ENCODE measurements at regions not wholly inside any gene's neighbourhood (a gene's known extent, or its start where the extent isn't known, plus 50 kb on each side); places are given as distances from the start of the nearest gene placed in this dataset.
A peak's percentile ranks its signal among the peaks of the same experiment; 100 is the strongest.

DNA sequence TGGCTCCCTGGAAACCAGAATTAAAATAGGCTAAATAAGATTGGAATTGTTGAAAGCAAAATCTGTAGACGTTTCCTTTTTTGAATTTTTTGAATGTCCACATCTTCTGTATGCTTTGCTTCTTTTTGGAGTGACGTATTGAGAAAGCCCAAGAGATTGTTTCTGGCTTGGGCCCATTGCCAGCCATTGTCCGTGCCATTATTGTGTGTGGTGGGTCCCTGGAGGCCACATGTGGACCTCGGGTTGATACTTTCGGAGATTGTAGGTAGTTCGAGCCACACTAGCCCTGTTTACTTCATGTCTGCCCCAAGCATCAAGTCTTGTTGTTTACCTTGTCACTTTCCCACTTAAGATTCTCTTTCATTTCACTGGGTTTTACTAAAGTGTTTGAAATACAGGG is 106.0 kb downstream of the PALM2AKAP2 start:
- no peak for DNase-seq

DNA sequence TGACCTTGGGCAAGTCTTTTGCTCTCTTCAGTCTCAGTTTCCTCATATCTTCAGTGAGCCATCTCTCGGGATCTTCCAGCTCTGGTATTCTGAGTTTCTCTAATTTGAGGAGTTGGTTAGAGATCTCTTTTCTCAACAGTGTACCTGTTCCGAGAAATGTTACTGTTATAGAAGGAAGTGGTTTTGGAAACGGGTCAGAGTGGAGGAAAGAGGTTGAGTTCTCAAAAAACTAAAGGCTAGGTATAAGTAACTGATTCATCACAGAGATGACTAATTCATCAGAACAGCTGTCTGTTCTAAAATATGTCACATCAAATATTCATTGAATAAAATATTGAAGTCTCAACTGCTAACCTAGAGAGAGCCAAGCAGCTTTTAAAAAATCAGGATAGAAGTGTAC is 106.6 kb downstream of the PALM2AKAP2 start:
- peak; percentile 48 for DNase-seq

DNA sequence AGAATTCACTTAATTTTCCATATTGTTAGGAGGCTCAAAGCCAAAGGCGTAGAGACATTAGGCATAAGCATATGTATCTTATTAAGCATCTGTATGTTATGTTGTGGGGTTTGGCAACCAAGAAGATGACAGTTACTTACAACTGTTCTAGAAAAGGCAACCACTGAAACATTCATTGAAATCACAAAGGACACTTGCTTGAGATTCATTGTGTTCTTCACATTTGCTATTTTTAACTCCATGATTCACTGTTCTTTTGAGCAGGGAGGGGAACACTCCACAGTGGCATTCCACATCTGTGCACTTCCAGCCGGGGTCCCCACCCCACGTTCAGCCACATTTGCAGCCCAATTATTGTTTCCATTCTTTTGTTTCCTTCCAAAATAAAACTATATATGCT is 107.1 kb downstream of the PALM2AKAP2 start:
- peak; percentile 49 for DNase-seq

DNA sequence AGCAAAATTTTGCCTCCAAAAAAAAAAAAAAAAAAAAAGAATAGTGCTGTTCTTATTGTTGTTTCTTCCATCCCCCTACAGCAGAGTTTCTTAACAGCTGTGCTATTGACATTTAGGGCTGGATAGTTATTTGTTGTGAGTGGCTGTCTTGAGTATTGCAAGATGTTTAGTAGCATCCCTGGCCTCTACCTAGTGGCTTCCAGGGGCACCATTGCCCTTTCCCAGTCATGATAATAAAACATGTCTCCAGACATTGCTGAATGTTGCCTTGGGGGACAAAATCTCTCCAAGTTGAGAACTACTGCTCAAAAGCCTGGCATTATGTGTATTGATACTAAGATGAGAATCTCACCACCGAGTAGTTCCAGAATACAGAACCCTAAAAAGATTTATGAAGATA is 108.7 kb downstream of the PALM2AKAP2 start:
- no peak for DNase-seq

DNA sequence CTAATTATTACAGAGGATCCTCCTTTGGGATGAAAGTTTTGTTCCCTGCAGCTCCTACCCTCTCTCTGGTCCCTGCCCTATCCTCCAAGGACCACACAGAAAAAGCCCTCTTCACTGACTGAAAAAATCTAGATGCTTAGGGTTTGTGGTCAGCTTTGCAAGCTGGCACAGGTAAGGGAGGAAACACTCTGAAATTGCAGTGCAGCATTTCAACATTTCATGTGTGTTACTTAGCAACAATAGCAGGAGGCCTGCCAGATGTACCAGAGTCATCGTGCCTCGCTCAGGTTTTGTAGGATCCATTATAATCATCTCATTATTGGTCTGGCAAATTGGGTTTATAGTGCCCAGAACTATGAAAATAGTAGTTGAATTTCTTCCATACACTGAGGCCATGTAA is 109.5 kb downstream of the PALM2AKAP2 start:
- DNase-seq = no peak

DNA sequence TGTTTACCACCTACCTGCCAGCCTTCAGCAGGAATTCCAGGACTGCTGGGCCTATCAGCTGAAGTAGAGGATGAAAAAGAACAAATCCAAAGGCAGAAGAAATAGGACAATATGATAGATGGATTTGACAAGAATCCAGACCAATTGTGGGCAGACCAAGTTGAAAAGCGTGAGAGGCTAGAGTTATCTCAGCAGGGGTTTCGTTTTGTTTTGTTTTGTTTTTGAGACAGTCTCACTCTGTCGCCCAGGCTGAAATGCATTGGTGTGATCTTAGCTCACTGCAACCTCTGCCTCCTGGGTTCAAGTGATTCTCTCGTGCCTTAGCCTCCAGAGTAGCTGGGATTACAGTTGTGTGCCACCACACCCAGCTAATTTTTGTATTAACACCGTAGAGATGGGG is 113.2 kb downstream of the PALM2AKAP2 start:
- no peak for DNase-seq

DNA sequence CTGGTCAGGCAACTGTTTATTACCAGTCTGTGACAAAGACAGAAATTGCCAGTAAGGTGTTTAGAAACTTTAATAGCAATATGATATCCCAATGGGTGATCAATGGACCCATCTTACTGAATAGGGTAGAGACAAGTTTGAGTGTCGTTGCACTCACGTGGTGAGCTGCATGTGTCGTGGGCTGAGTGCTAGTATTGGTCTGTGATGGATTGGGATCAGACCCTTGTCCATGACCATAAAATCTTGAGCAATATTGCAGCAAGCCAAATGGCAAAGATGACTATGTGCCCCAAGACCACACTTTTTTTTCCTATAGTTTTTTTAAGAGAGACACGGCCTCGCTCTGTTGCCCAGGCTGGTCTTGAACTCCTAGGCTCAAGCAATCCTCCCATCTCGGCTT is 114.5 kb downstream of the PALM2AKAP2 start:
- DNase-seq = no peak

DNA sequence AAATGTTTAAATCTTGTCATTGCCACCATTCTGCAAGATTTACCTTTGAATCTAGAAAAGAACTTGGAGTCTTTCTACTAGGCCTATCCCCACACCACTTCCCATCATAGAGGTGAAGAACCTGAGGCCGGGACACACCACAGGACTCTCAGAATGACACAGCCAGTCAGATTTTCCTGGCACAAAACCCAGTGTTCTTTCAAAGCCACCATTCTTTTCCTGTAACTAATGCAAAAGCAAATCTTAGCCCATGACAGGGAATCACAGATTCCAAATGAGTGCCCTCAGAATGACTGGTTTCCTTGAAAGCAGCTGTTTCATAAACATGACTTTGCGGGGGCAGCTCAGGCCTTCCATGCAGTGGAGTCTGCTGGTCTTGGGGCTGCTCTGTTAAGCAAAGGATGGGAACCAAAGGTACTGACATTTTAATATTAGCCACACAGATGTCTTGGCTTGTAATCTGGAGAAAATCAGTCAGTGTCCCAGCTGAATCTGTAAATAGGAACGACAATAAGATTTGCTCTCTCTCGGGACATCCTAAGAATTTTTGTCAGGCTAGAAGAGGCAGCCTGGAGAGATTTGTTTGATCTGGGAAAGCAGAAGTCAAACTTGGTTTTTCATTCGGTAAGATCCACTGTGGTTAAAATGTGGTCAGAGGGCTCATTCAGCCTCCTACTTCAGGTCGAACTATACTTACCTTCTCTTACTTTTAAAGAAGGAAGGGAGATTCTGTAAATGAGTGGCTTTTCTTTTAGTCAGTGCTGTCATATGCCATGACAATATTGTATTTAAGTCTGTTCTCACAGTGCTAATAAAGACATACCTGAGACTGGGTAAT is 115.1 kb downstream of the PALM2AKAP2 start:
- DNase-seq = peak; percentile 22

DNA sequence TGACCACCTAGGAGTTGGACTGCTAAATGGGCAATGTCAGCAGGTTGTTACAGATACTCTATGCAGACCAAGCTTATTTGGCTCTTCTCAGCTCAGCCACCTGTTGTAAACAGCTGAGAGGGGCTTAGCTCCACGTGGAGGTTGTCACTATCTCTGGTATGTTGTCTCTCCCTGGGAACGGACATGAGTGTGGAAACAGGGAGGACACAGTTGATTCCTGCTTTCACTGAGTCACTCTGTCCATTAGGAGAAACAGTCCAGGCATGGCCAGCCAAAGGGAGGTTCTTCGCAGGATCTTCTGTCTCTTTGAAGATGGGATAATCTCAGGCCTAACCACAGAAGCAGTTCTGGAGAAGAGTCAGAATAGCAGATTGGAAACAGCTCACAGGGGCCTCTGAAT is 121.2 kb downstream of the PALM2AKAP2 start:
- no peak for DNase-seq

DNA sequence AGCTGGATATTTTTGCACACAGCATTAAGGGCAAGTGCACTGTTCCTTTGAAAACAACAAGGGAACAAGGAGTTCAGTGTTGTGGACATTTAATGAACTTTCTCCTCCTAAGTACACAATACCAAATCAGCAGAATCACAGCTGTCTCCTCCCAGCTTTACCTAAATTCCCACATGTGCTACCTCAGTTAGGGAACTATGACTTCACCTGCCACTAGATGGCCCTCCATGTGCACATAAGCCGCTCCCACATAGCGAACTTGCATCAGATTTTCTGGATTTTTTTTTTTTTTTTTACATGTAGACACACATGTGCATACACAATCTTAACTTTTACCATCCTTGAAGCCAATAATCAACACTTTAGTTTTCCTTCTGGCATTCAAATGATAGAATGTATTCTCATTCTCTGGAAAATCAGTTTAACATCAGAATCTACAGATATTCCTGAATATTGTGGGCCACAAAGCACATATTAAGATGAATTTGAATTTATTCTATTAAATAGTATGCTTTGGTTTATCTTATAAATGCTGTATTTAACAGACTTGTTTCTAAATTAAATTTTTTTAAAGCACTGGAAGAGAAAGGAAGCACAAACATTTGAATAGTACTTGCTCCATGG is 123.6 kb downstream of the PALM2AKAP2 start:
- peak; percentile 77 for DNase-seq

DNA sequence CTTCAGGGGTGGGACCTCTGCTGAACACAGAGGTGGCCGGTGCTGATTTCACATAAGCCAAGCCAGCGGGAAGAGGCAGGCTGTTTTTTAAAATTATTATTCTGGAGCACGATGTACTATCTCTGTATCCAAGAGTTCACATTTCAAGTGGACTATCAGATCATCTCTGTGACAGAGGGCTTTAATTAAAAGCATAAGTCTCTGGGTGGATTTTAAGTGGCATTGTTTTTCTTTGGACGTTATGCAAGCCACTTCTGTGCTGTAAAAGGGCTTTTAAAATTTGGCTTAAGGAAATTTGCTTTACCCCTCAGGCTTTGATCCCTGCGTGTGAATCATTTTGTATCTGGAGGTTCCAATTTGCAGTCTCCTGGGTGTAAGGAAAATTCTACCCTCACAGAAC is 124.7 kb downstream of the PALM2AKAP2 start:
- no peak for DNase-seq

DNA sequence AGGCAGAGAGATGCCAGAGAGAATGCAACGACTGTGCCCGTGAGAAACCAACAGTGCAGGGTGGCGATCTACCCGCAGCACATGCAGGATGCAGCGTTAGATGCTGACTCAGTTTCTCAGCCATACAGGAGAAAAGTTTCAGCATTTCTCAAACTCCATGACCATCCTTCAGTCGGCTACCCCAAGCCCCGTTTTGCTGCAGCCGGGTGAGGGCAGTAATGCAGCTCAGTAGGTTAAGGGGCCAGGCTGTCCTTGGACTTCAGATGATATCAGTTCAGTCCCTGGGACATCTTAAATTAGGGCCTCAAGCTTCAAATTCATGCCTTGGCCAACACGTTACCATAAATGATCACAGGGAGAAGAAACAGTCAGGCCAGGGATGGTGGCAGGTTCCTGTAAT is 125.5 kb downstream of the PALM2AKAP2 start:
- no peak for DNase-seq

DNA sequence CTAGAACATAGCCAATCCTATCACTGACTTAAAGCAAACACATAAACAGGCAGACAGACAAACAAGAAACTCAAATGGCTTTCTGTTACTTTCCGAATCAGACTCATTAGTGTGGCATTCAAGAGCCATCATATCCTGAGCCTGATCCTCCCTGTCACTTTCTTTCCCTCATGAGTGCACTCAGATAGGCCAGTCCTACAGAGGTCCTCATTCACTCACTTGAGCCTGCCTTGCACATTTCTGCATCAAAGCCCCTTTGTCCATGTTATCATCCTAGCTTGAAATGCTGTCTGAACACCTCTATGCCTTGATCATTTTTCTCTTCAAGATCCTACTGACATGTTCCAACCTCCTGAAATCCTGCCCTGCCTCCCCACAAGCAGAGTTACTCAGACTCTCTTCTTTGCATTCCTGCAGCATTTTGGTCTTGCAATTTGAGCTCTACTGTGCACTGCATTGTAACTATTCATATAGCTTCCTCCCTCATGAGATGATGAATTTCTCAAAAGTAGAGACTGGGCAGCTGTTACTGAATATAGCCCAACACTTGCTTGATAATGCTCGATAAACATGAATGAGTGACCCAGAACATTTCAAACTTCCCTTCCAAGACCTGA is 126.9 kb downstream of the PALM2AKAP2 start:
- peak; percentile 51 for DNase-seq

DNA sequence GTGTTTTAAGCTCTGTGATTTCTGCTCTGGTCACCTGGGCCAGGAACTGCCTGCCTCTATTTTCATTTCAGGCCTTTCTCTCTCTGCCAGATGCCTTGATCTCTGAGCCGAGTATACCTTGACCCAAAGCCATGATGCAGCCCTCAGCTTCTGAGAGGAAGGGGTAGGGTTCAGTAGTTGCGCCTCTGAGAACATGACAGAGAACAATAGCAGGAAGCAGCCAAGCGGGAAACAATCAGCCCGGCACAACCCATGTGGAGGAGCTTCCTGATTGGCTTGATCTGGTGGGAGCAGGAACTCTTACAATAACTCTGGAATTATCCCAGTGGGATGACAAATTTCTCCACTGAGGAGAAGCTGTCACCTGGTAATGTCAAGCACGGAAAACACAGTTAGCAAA is 127.4 kb downstream of the PALM2AKAP2 start:
- DNase-seq = no peak

DNA sequence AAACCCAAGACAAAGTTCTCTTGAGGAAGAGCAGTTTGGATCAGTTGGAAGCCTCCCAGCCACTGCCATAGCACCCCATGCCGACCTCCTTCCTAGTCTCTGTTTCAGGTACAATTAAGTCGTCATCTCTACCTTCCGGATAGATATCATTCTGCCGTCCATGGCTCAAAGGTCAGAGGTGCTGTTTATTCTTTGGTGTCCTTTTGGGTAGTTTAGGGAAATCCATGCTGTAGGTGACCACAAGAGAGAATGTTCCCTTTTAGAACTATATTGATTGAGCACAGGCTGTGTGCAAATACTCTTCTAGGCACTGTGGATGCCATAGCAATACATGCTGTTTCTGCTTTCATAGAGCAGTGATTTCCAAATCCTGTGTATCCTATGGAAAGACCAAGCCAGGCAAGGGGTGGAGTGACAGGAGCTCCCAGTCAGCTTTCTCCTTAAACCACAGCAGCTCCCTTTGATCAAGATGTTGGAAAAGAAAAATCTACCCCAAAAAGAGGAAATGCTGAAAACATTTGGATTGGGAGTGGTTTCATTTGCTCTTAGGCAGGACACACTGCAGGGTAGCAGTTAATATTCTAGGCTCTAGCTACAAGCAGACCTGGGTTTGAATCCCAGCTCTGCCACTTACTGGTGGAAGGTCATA is 127.9 kb downstream of the PALM2AKAP2 start:
- peak; percentile 7 for DNase-seq

DNA sequence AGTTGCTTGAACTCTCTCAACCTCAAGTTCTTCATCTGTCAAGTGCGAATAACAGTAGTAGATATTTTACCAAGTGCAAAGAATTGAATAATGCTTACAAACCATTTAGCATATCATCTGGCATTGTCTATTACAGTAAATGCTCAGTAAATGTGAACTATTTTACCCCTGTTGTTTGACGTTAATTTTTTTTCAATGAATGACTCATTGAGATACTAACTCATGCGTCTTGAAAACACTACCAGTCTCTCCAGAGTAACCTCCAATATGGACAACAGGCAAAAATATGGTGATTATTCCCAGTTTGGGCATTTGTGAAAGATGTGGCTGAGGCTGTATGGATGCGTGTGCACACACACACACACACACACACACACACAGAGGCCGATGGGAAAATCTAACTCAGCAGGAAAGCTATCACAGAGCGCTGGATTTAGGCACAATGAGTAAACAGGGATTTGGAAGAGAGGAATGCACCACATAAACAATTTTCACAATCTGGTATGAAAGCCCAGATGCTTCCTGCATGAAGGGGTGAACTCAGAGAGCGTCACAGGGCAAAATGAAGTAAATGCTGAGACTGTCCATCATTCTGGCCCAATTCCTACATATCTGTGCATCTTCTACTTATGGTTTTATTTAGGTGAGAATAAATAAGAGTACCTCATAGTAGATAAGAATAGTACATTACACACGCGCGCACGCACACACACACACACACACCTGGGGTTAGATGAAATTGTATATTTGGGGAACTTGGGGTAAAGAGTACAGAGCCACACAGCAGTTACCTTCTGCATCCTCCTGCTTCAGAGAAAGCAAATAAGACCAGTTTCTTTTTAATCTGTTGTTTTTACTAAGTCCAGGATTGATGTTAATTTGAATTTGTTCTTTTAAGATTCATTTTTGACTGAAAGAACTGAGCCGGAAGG is 128.7 kb downstream of the PALM2AKAP2 start:
- peak; percentile 96 for DNase-seq

DNA sequence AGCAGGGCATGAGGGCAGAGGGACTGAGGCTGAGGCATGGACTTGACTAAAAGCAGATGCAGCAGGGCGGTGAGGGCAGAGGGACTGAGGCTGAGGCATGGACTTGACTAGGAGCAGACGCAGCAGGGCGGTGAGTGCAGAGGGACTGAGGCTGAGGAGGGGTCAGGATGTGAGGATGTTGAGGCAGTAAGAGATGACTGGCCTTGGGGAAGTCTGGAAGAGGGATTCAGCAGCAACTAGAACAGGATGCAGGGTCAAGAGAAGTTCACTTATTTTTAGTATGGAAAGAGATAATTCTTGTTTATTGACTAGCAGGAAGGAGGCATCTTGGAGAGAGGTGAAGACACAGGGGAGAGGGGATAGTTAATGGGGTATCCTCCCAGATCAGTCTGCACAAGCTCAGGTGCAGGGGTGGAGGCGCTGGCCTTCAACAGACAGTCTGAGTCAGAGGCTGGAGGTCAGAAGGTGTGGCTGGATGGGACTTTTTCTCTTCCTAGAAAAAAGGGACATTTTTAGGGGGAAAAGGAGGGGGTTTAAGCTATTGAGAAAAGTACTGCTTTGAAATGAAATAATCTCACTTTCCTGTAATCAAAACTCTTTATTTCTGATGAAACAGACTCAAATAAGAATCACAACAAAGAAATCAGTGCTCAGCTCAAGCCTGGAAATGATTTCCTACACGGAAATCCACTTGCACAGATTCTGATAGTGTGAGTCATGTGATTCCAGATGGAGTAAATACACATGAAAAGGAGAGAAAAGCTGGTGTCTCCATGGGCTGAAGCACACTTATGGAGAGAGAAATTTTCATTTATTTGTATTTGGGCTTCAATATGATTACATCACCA is 130.9 kb downstream of the PALM2AKAP2 start:
- DNase-seq = peak; percentile 83

DNA sequence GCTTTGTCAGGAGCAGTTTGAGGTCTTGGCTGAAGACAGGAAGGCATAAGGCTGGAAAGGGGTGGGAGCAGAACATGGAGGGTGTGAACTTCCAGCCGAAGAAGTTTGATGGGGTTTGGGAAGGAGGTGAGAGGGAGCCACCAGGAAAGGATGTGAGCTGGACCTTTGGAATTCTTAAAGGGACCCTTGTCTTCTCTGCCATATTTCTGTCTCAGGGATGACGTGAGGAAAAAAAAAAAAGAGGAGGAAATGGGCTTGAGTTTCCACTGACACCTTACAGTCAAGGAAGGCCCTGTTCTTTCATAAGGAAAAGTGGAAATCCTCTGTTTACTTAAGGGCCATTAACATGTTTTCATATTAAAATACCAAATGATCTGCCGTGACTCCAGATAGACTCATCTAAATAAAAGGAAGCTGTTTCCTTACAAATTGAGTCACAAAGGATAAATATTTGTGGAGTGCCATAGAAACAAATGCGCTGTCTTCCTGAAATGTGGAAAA is 132.1 kb downstream of the PALM2AKAP2 start:
- DNase-seq = peak; percentile 94

DNA sequence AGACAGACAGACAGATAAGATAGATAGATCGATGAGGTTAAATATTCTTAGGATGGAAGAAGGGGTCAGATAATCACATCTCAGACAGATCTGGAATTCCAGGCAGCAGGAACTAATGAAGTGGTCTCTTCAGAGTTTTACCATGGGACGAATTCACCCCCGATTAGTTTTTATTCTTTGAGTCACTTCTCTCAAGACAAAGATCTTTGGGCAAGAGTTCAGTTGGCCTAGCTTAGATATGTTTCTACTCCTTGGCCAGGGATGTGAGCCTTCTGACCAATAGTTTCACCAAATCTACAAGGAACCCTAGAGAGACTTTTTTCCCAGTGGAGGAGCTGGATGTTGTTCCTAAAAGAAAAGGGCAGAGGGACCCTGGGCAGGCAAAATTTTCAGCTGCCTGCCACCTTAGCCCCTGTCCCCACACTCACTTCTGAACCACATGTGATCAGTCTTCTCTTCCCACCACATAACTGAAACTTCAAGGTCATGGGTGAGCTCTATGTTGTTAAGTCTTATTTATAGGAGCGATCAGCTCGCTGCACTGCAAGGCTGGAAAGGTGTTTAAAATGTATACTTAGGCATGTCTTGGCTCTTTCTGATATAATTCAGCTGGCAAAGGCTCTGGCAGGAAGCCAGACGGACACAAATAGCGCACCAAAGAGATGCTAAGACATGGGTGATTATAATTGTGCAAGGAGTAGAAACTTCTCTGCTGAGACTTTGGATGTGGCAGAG is 132.9 kb downstream of the PALM2AKAP2 start:
- peak; percentile 46 for DNase-seq

DNA sequence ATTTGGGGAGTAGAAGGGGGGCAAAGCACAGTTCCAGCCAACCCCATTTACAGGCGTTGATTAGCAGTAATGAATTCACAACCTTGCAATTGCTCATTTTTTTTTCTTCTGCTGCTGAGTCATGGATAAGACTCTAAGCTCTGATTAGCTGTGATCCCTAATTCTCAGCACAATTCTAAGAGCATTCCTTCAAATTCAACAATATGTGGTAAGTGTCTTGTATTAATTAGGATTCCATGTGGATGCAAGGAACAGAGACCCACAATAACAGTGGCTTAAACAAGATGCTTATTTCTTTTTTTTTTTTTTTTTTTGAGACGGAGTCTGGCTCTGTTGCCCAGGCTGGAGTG is 133.4 kb downstream of the PALM2AKAP2 start:
- DNase-seq = peak; percentile 45
